ENCODE measurements at regions not wholly inside any gene's neighbourhood (a gene's known extent, or its start where the extent isn't known, plus 50 kb on each side); places are given as distances from the start of the nearest gene placed in this dataset.

- Histone ChIP-seq H3K4me1 (no peaks in the 10 kb centered on the region), H3K4me3 (no peak overlapping the region), H3K27me3 (peaks cover 88 to 100% (median 97%) of the 10 kb centered on the region in 11 experiments), H3K27ac (no peak overlapping the region), H4K20me1 (peaks cover 0 to 3% (median 0%) of the 10 kb centered on the region in 11 experiments; a peak in 1 of 22 replicates), H3K4me2 (no peak overlapping the region), H3K9me3 (replicated peaks in 1 of 11) (peaks cover 0 to 15% (median 0%) of the 10 kb centered on the region in 11 experiments; a peak in 9 of 22 replicates), H3K36me3 (no peaks in the 10 kb centered on the region), H3K9ac (no peak overlapping the region)
- no peak for TF ChIP-seq Cebpa-rat (IDR thresholded peaks at IDR 0.05)
Observed at GRCh38 chrX:42117318-42117717, 194.0 kb upstream of the CASK start.

- H3K9ac ChIP-seq, result no peak overlapping the region
- no peak for TF ChIP-seq Cebpa-rat (IDR thresholded peaks at IDR 0.05)
Observed at GRCh38 chrX:42109428-42109827, 186.1 kb upstream of the CASK start.

GRCh38 chrX:42107495-42108488 is 184.4 kb upstream of the CASK start:
- no peaks in the 10 kb centered on the region for H3K36me3 ChIP-seq
- peaks cover 0 to 17% (median 2%) of the 10 kb centered on the region in 11 experiments; a peak in 7 of 22 replicates for H3K9me3 ChIP-seq (replicated peaks in 1 of 11)
- no peak for TF ChIP-seq Cebpa-rat (IDR thresholded peaks at IDR 0.05)
- H4K20me1 ChIP-seq, result no peaks in the 10 kb centered on the region
- H3K27me3 ChIP-seq, result peaks cover 86 to 100% (median 98%) of the 10 kb centered on the region in 11 experiments
- H3K27ac ChIP-seq, result no peak overlapping the region
- no peak overlapping the region for H3K4me3 ChIP-seq
- no peak overlapping the region for H3K4me2 ChIP-seq
- no peaks in the 10 kb centered on the region for H3K4me1 ChIP-seq
- H3K9ac ChIP-seq, result no peak overlapping the region

More at GRCh38 chrX:42109428-42109827, 186.1 kb upstream of the CASK start:
- H3K27ac ChIP-seq, result no peak overlapping the region
- peaks cover 83 to 100% (median 98%) of the 10 kb centered on the region in 11 experiments for H3K27me3 ChIP-seq
- no peaks in the 10 kb centered on the region for H3K4me1 ChIP-seq
- H3K9me3 ChIP-seq (replicated peaks in 1 of 11), result peaks cover 0 to 16% (median 0%) of the 10 kb centered on the region in 11 experiments; a peak in 9 of 22 replicates
- H4K20me1 ChIP-seq, result no peaks in the 10 kb centered on the region
- H3K4me3 ChIP-seq, result no peak overlapping the region
- H3K36me3 ChIP-seq, result no peaks in the 10 kb centered on the region
- H3K4me2 ChIP-seq, result no peak overlapping the region

- Histone ChIP-seq H3K9ac (no peak overlapping the region), H3K4me3 (no peak overlapping the region), H3K9me3 (replicated peaks in 1 of 11) (peaks cover 0 to 10% (median 6%) of the 10 kb centered on the region in 11 experiments; a peak in 4 of 22 replicates), H3K4me1 (no peaks in the 10 kb centered on the region), H3K36me3 (no peaks in the 10 kb centered on the region), H3K4me2 (no peak overlapping the region), H3K27ac (no peak overlapping the region), H4K20me1 (no peaks in the 10 kb centered on the region), H3K27me3 (peaks cover 91 to 100% (median 98%) of the 10 kb centered on the region in 11 experiments)
- TF ChIP-seq Cebpa-rat (IDR thresholded peaks at IDR 0.05), result no peak
Observed at GRCh38 chrX:42106556-42106955, 183.2 kb upstream of the CASK start.

GRCh38 chrX:42102586-42103282 is 179.4 kb upstream of the CASK start:
- Histone ChIP-seq H3K9ac (no peak overlapping the region), H3K4me2 (no peak overlapping the region), H3K27ac (no peak overlapping the region), H3K4me1 (no peaks in the 10 kb centered on the region), H3K27me3 (peaks cover 95 to 100% (median 99%) of the 10 kb centered on the region in 11 experiments), H3K36me3 (no peaks in the 10 kb centered on the region), H4K20me1 (no peaks in the 10 kb centered on the region), H3K4me3 (no peak overlapping the region), H3K9me3 (replicated peaks in 1 of 11) (peaks cover 0 to 10% (median 6%) of the 10 kb centered on the region in 11 experiments; a peak in 4 of 22 replicates)
- TF ChIP-seq Cebpa-rat (IDR thresholded peaks at IDR 0.05), result no peak

- Histone ChIP-seq H4K20me1 (no peaks in the 10 kb centered on the region), H3K27me3 (peaks cover 96 to 100% (median 99%) of the 10 kb centered on the region in 11 experiments), H3K9me3 (replicated peaks in 1 of 11) (peaks cover 0 to 10% (median 6%) of the 10 kb centered on the region in 11 experiments; a peak in 4 of 22 replicates), H3K4me3 (no peak overlapping the region), H3K36me3 (no peaks in the 10 kb centered on the region), H3K4me2 (no peak overlapping the region), H3K4me1 (peaks cover 0 to 22% (median 8%) of the 10 kb centered on the region in 10 experiments; a peak in 13 of 20 replicates), H3K9ac (no peak overlapping the region), H3K27ac (no peak overlapping the region)
- no peak for TF ChIP-seq Cebpa-rat (IDR thresholded peaks at IDR 0.05)
Observed at GRCh38 chrX:42098900-42099299, 175.5 kb upstream of the CASK start.

GRCh38 chrX:42097486-42097885 is 174.1 kb upstream of the CASK start:
- Histone ChIP-seq H3K4me1 (peaks cover 0 to 30% (median 13%) of the 10 kb centered on the region in 10 experiments; a peak in 13 of 20 replicates), H3K9me3 (replicated peaks in 1 of 11) (peaks cover 0 to 2% (median 0%) of the 10 kb centered on the region in 11 experiments; a peak in 2 of 22 replicates), H3K27ac (no peak overlapping the region), H4K20me1 (no peaks in the 10 kb centered on the region), H3K27me3 (peaks cover 96 to 100% (median 99%) of the 10 kb centered on the region in 11 experiments), H3K4me2 (no peak overlapping the region), H3K4me3 (no peak overlapping the region), H3K9ac (no peak overlapping the region), H3K36me3 (no peaks in the 10 kb centered on the region)
- no peak for TF ChIP-seq Cebpa-rat (IDR thresholded peaks at IDR 0.05)

GRCh38 chrX:42096265-42096920 is 173.0 kb upstream of the CASK start:
- peaks cover 94 to 100% (median 96%) of the 10 kb centered on the region in 11 experiments for H3K27me3 ChIP-seq
- peaks cover 0 to 30% (median 13%) of the 10 kb centered on the region in 10 experiments; a peak in 13 of 20 replicates for H3K4me1 ChIP-seq
- no peaks in the 10 kb centered on the region for H3K36me3 ChIP-seq
- H3K9ac ChIP-seq, result no peak overlapping the region
- no peaks in the 10 kb centered on the region for H3K9me3 ChIP-seq (replicated peaks in 1 of 11)
- TF ChIP-seq Cebpa-rat (IDR thresholded peaks at IDR 0.05), result no peak
- no peak overlapping the region for H3K27ac ChIP-seq
- H3K4me3 ChIP-seq, result no peak overlapping the region
- H3K4me2 ChIP-seq, result peak overlapping the region in 4 of 11 experiments; percentile 11 to 31 (median 18); a peak in 2 of 22 replicates
- no peaks in the 10 kb centered on the region for H4K20me1 ChIP-seq

All from BLaER1 treated with 17β-estradiol and CSF1 and Interleukin-3, amounts not matched to agents 10 nM and 100 nM (cell line).